ENCODE measurements at regions not wholly inside any gene's neighbourhood (a gene's known extent, or its start where the extent isn't known, plus 50 kb on each side); places are given as distances from the start of the nearest gene placed in this dataset.

- Histone ChIP-seq H3K27me3 (ENCODE audit: insufficient read depth, low read depth) (no peaks in the 10 kb centered on the region), H3K4me3 (no peak overlapping the region), H2AFZ (no peak overlapping the region), H3K9me2 (ENCODE audit: insufficient read depth) (no peaks in the 10 kb centered on the region), H3F3A (ENCODE audit: insufficient read depth, low read depth) (no peaks in the 10 kb centered on the region), H4K20me1 (ENCODE audit: insufficient read depth) (no peaks in the 10 kb centered on the region), H3K36me3 (ENCODE audit: low read depth) (no peaks in the 10 kb centered on the region), H3K4me2 (no peak overlapping the region), H3K4me1 (replicated peaks; ENCODE audit: insufficient read depth) (no peaks in the 10 kb centered on the region), H3K79me2 (ENCODE audit: low read depth) (no peaks in the 10 kb centered on the region), H3K27ac (no peak overlapping the region), H3K9me3 (ENCODE audit: insufficient read depth, low read depth) (no peaks in the 10 kb centered on the region)
- no peak for TF ChIP-seq EZH2 (IDR thresholded peaks at IDR 0.05; ENCODE audit: low read depth)
- TF ChIP-seq CTCF (conservative IDR thresholded peaks at IDR 0.05) = no peak
- ChIA-PET POLR2A (ENCODE audit: unreplicated experiment) (no interaction called here), CTCF (no interaction called here)
- intact Hi-C loops (cut with micrococcal nuclease; ENCODE audit: unreplicated experiment) = no loop called here
- BruUV-seq (replicated peaks) = no TSS peak
- DNase-seq = no peak
Observed at GRCh38 chrX:40213092-40213491, 115.3 kb upstream of the BCOR start.

- H3K4me2 ChIP-seq = no peak overlapping the region
- TF ChIP-seq EZH2 (IDR thresholded peaks at IDR 0.05; ENCODE audit: low read depth) (no peak), CTCF (conservative IDR thresholded peaks at IDR 0.05) (no peak)
- H3K27me3 ChIP-seq (ENCODE audit: insufficient read depth, low read depth) = no peaks in the 10 kb centered on the region
- ChIA-PET POLR2A (ENCODE audit: unreplicated experiment) (no interaction called here), CTCF (no interaction called here)
- no peak overlapping the region for H3K27ac ChIP-seq
- no peaks in the 10 kb centered on the region for H3F3A ChIP-seq (ENCODE audit: insufficient read depth, low read depth)
- intact Hi-C loops (cut with micrococcal nuclease; ENCODE audit: unreplicated experiment) = no loop called here
- no peak for DNase-seq
- H3K4me3 ChIP-seq = no peak overlapping the region
- no peaks in the 10 kb centered on the region for H4K20me1 ChIP-seq (ENCODE audit: insufficient read depth)
- H3K36me3 ChIP-seq (ENCODE audit: low read depth) = no peaks in the 10 kb centered on the region
- no peaks in the 10 kb centered on the region for H3K79me2 ChIP-seq (ENCODE audit: low read depth)
- no peak overlapping the region for H2AFZ ChIP-seq
- no peaks in the 10 kb centered on the region for H3K4me1 ChIP-seq (replicated peaks; ENCODE audit: insufficient read depth)
- BruUV-seq (replicated peaks) = no TSS peak
- H3K9me3 ChIP-seq (ENCODE audit: insufficient read depth, low read depth) = no peaks in the 10 kb centered on the region
- H3K9me2 ChIP-seq (ENCODE audit: insufficient read depth) = no peaks in the 10 kb centered on the region
Observed at GRCh38 chrX:40209951-40210617, 112.3 kb upstream of the BCOR start.

DNA sequence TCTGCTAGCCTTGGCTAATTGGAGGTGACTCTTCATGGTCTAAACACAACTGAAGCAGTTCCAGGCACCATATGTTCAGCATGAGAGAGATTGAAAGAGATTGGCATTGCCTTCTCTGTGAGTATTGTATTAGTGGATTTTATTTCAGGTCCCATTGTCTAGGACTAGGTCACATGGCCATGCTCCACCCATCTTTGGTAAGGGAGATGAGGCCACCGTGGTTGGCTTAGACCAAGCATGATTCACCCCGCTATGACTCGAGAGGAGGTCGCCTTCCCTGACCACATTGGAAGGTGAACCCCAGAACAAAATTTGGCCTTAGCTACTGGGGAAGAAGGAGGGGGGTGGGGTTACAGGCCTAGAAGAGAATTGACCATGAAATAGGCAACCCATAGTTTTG is 109.9 kb upstream of the BCOR start:
- no peak overlapping the region for H3K4me3 ChIP-seq
- TF ChIP-seq EZH2 (IDR thresholded peaks at IDR 0.05; ENCODE audit: low read depth) (no peak), CTCF (conservative IDR thresholded peaks at IDR 0.05) (no peak)
- no peaks in the 10 kb centered on the region for H3F3A ChIP-seq (ENCODE audit: insufficient read depth, low read depth)
- no peaks in the 10 kb centered on the region for H3K9me2 ChIP-seq (ENCODE audit: insufficient read depth)
- intact Hi-C loops (cut with micrococcal nuclease; ENCODE audit: unreplicated experiment) = no loop called here
- no peaks in the 10 kb centered on the region for H3K36me3 ChIP-seq (ENCODE audit: low read depth)
- no peak overlapping the region for H3K27ac ChIP-seq
- CTCF ChIA-PET = no interaction called here
- H3K9me3 ChIP-seq (ENCODE audit: insufficient read depth, low read depth) = no peaks in the 10 kb centered on the region
- H3K4me2 ChIP-seq = no peak overlapping the region
- POLR2A ChIA-PET (ENCODE audit: unreplicated experiment) = no interaction called here
- no peaks in the 10 kb centered on the region for H3K79me2 ChIP-seq (ENCODE audit: low read depth)
- H2AFZ ChIP-seq = no peak overlapping the region
- H3K4me1 ChIP-seq (replicated peaks; ENCODE audit: insufficient read depth) = no peaks in the 10 kb centered on the region
- DNase-seq = no peak
- BruUV-seq (replicated peaks) = no TSS peak
- no peaks in the 10 kb centered on the region for H3K27me3 ChIP-seq (ENCODE audit: insufficient read depth, low read depth)
- no peaks in the 10 kb centered on the region for H4K20me1 ChIP-seq (ENCODE audit: insufficient read depth)

All from PC-9 (cell line).